Uterus (tissue), 2 donors: ENCODE measurements at regions not wholly inside any gene's neighbourhood (a gene's known extent, or its start where the extent isn't known, plus 50 kb on each side); places are given as distances from the start of the nearest gene placed in this dataset.

Experiments used
- POLR2A ChIP-seq, 2 donors: fragments of 450-650 bp; IDR thresholded peaks; one replicate each; pipeline ENCODE4 v1.6.1; 2016; ENCODE audit warnings: antibody characterized with exemption in 2 of 2, mild to moderate bottlenecking in 1 of 2, moderate library complexity in 1 of 2
- TF ChIP-seq, protein P1 (sequence below), 4 experiments: fragments of 200-600 bp in 2 of 4; fragments of 450-650 bp in 2 of 4; sonication (generic) in 2 of 4; IDR thresholded peaks; one replicate each; pipeline ENCODE4 v1.5.1; 2016 to 2019; ENCODE audit warnings: antibody characterized with exemption in 4 of 4, mild to moderate bottlenecking in 2 of 4, moderate library complexity in 1 of 4

DNA sequence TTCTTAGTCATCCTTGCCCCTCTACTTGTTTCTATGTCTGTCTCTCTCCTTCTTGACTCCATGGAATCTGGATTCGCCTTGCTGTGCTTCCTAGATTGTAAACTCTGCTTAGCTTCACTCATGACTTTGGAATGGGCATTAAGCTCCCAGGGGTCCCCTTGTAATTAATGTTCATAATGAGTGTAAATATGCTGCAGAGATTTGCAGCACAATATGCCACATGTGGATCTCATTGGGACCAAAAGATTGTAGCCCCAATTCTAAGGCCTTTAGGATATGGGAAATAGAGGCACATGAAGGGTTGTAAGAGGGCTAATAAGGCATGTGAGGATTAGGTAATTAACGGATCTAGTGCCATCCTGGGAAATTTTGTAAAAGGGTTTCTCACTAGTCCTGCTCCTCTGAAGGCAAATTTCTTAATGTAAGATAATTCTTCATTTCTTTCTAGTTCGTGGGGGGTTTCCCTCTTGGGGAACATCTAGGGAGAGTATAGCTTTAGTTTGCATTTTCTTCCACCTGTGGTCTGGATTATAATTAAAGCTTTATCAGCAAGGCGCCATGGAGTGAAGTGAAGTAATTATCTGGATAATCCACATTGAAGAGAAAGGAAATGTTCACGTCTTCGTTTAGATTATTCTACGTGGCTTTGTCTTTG is 659.2 kb upstream of the PLXNA2 start:
- TF ChIP-seq, protein P1, sequence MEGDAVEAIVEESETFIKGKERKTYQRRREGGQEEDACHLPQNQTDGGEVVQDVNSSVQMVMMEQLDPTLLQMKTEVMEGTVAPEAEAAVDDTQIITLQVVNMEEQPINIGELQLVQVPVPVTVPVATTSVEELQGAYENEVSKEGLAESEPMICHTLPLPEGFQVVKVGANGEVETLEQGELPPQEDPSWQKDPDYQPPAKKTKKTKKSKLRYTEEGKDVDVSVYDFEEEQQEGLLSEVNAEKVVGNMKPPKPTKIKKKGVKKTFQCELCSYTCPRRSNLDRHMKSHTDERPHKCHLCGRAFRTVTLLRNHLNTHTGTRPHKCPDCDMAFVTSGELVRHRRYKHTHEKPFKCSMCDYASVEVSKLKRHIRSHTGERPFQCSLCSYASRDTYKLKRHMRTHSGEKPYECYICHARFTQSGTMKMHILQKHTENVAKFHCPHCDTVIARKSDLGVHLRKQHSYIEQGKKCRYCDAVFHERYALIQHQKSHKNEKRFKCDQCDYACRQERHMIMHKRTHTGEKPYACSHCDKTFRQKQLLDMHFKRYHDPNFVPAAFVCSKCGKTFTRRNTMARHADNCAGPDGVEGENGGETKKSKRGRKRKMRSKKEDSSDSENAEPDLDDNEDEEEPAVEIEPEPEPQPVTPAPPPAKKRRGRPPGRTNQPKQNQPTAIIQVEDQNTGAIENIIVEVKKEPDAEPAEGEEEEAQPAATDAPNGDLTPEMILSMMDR (IDR thresholded peaks at IDR 0.05), result no peak
- TF ChIP-seq POLR2A (IDR thresholded peaks at IDR 0.05), result no peak
